Caco-2 (cell line): ENCODE measurements at regions not wholly inside any gene's neighbourhood (a gene's known extent, or its start where the extent isn't known, plus 50 kb on each side); places are given as distances from the start of the nearest gene placed in this dataset.

ENCODE experiments used
- BruUV-seq: library from RNA; stranded (reverse); fragments of 400-500 nt; replicated peaks from 2 replicates; lab custom pipeline; 2021; lab: Mats Ljungman, UMichigan
- CTCF ChIA-PET: fragments of 300-600 bp; sonication (Branson Sonifier 250); formaldehyde crosslinking; loops from one replicate; lab custom pipeline; 2022; ENCODE audit warnings: antibody characterized with exemption; lab: Charles Lee
- POLR2A ChIA-PET: fragments of 300-600 bp; sonication (Branson Sonifier 250); formaldehyde crosslinking; loops from one replicate; lab custom pipeline; 2022; ENCODE audit warnings: antibody characterized with exemption; lab: Charles Lee
- DNase-seq, 2 experiments: peaks; one replicate each; pipeline versions ENCODE4 v3.0.0 to v3.0.0-alpha.2; 2020 to 2022
- H3K27me3 ChIP-seq: replicated peaks from 2 replicates; pipeline ENCODE4 v1.6.0; 2011; ENCODE audit warnings: low read length; ENCODE audit not compliant: control insufficient read depth, insufficient read depth
- H3K36me3 ChIP-seq: 2 replicates; pipeline ENCODE4 v1.5.1; 2011; ENCODE audit warnings: low read length; ENCODE audit not compliant: control insufficient read depth, insufficient read depth
- H3K4me1 ChIP-seq: fragments of 250-450 bp; sonication (Bioruptor Pico); 2 replicates; pipeline ENCODE4 v1.5.1; 2020; ENCODE audit warnings: mild to moderate bottlenecking
- H3K4me3 ChIP-seq: 2 replicates; pipeline ENCODE4 v1.5.1; 2011; ENCODE audit warnings: low read depth, mild to moderate bottlenecking, control low read depth, low read length
- H3K9me3 ChIP-seq: fragments of 250-450 bp; sonication (Bioruptor Pico); 2 replicates; pipeline ENCODE4 v1.5.1; 2020; ENCODE audit warnings: mild to moderate bottlenecking, moderate library complexity
- H3K27ac Mint-ChIP-seq: one replicate; pipeline ENCODE4 v1.8.0; 2022; ENCODE audit warnings: mixed read lengths; ENCODE audit not compliant: unreplicated experiment
- H3K27me3 Mint-ChIP-seq: one replicate; pipeline ENCODE4 v1.8.0; 2022; ENCODE audit warnings: mixed read lengths; ENCODE audit not compliant: insufficient read depth, unreplicated experiment
- H3K36me3 Mint-ChIP-seq: one replicate; pipeline ENCODE4 v1.8.0; 2022; ENCODE audit warnings: mild to moderate bottlenecking, mixed read lengths; ENCODE audit not compliant: insufficient read depth, unreplicated experiment
- H3K4me1 Mint-ChIP-seq: one replicate; pipeline ENCODE4 v1.8.0; 2022; ENCODE audit warnings: low read depth, mixed read lengths; ENCODE audit not compliant: unreplicated experiment
- H3K4me3 Mint-ChIP-seq: one replicate; pipeline ENCODE4 v1.8.0; 2022; ENCODE audit warnings: mild to moderate bottlenecking, moderate library complexity, mixed read lengths; ENCODE audit not compliant: unreplicated experiment
- H3K9me3 Mint-ChIP-seq: one replicate; pipeline ENCODE4 v1.8.0; 2022; ENCODE audit warnings: mixed read lengths; ENCODE audit not compliant: unreplicated experiment
- intact Hi-C: fragments of 100-400 bp; cut with micrococcal nuclease; formaldehyde crosslinking; loops from one replicate; pipeline ENCODE4 v1.10.0; 2022; ENCODE audit not compliant: unreplicated experiment
- TF ChIP-seq, protein P1 (sequence below), 2 experiments: fragments of 200-600 bp in 1 of 2; IDR thresholded peaks; 1 replicate in 1 of 2; 2 replicates in 1 of 2; pipeline versions ENCODE4 v1.5.1 to v1.8.0; 2011 to 2022; ENCODE audit warnings: antibody characterized with exemption in 1 of 2, control low read depth in 1 of 2, inconsistent platforms in 1 of 2, low read depth in 1 of 2, low read length in 1 of 2, mild to moderate bottlenecking in 1 of 2, moderate library complexity in 1 of 2; ENCODE audit not compliant: insufficient read depth in 1 of 2, severe bottlenecking in 1 of 2, unreplicated experiment in 1 of 2

DNA sequence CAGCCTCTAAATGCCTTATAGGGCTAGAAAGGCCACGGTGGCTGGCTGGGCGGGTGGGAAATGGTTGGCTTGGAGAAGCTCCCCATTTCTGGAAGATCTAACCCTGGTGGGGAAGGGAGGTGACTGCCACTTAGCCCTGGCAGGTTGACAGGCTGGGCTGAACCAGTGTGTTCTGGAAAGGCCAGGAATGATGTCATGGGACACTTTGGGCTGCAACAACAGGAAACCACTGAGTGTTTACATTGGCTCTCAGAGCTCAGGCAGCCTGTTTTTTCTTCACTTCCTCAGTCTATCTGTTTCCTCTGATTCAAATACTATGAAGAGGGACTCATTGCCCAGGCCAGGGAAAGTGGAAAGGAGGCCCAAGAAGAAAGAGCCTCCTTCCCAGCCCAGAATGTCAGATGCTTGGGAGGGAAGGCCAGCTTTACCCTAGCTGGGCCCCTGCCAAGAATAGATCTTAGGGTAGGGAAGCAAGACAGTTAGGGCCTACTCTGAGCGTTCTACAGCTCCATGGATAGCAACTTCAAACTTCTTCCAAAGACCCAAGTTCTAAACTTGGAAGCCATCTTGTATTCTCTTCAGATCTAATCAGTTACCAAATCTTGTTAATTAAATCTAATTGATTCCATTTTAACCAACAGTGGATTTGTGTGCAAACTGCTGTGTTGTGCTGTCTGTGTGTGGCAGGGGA lies 65.8 kb upstream of the MSN start:
- no peaks in the 10 kb centered on the region for H3K27me3 ChIP-seq
- intact Hi-C loops: no loop called here
- no peaks in the 10 kb centered on the region for H3K9me3 ChIP-seq
- Mint-ChIP-seq H3K27me3 (peaks cover 16% of the 10 kb centered on the region), H3K27ac (no peak overlapping the region), H3K4me1 (no peaks in the 10 kb centered on the region), H3K36me3 (no peaks in the 10 kb centered on the region), H3K4me3 (no peak overlapping the region), H3K9me3 (no peaks in the 10 kb centered on the region)
- no TSS peak for BruUV-seq
- no peaks in the 10 kb centered on the region for H3K4me1 ChIP-seq
- TF ChIP-seq, protein P1, sequence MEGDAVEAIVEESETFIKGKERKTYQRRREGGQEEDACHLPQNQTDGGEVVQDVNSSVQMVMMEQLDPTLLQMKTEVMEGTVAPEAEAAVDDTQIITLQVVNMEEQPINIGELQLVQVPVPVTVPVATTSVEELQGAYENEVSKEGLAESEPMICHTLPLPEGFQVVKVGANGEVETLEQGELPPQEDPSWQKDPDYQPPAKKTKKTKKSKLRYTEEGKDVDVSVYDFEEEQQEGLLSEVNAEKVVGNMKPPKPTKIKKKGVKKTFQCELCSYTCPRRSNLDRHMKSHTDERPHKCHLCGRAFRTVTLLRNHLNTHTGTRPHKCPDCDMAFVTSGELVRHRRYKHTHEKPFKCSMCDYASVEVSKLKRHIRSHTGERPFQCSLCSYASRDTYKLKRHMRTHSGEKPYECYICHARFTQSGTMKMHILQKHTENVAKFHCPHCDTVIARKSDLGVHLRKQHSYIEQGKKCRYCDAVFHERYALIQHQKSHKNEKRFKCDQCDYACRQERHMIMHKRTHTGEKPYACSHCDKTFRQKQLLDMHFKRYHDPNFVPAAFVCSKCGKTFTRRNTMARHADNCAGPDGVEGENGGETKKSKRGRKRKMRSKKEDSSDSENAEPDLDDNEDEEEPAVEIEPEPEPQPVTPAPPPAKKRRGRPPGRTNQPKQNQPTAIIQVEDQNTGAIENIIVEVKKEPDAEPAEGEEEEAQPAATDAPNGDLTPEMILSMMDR (IDR thresholded peaks at IDR 0.05; ENCODE audit: insufficient read depth in 1 of 2, low read depth in 1 of 2, low read length in 1 of 2, severe bottlenecking in 1 of 2, unreplicated experiment in 1 of 2): no peak
- H3K4me3 ChIP-seq: no peak overlapping the region
- CTCF ChIA-PET: no interaction called here
- DNase-seq: no peak
- no peaks in the 10 kb centered on the region for H3K36me3 ChIP-seq
- POLR2A ChIA-PET: no interaction called here

DNA sequence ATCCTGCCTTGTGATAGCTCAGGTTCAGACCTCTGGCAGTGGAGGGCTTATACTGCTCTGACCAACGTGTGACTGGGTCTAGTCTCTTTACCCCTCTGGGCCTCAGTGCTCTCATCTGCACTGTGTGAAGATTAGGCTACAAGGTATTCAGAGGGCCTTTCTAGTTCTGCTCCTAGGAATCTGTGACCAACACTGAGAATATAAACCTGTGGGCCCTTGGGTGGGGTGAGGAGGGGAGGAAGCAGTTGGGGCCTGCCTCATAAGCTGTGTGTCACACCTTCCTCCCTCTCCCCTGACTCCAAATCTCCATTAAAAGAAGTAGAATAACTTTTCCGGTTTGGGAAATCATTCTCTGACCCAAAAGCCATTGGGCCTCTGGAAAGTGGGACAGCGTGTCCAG lies 66.3 kb upstream of the MSN start:
- H3K9me3 Mint-ChIP-seq: no peaks in the 10 kb centered on the region
- POLR2A ChIA-PET: no interaction called here

DNA sequence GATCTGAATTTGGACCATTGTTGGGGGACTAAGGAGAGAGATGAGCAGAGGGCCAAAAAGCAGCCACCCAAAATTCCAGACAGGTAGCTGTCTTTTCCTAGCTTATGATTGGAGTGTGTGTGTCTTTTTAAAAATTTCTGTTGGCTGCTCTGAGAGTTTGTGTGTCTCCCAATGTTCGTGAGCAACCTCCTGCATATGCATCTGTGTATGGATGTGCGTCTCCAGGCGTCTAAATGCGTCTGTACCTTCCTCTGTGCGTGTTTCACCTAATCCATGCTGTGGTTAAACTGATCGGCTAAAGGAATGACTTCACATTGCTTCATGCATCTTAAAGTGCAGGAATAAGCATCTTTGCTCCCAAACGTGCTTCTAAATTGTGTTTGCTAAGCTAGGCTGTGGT lies 65.5 kb upstream of the LAS1L start:
- H3K36me3 Mint-ChIP-seq: no peaks in the 10 kb centered on the region
- Histone ChIP-seq H3K36me3 (no peaks in the 10 kb centered on the region), H3K27me3 (no peaks in the 10 kb centered on the region), H3K4me1 (no peaks in the 10 kb centered on the region), H3K9me3 (no peaks in the 10 kb centered on the region), H3K4me3 (no peak overlapping the region)
- H3K4me1 Mint-ChIP-seq: no peaks in the 10 kb centered on the region
- H3K9me3 Mint-ChIP-seq: no peaks in the 10 kb centered on the region
- ChIA-PET POLR2A (no interaction called here), CTCF (no interaction called here)
- no peak overlapping the region for H3K27ac Mint-ChIP-seq
- H3K4me3 Mint-ChIP-seq: no peak overlapping the region
- DNase-seq: no peak
- intact Hi-C loops: no loop called here
- no TSS peak for BruUV-seq
- H3K27me3 Mint-ChIP-seq: peaks cover 13% of the 10 kb centered on the region
- TF ChIP-seq, protein P1 (IDR thresholded peaks at IDR 0.05; ENCODE audit: insufficient read depth in 1 of 2, low read depth in 1 of 2, low read length in 1 of 2, severe bottlenecking in 1 of 2, unreplicated experiment in 1 of 2): no peak

More for the DNA sequence above, 66.3 kb upstream of the MSN start:
- Mint-ChIP-seq H3K36me3 (no peaks in the 10 kb centered on the region), H3K4me3 (no peak overlapping the region), H3K27ac (no peak overlapping the region), H3K27me3 (peaks cover 16% of the 10 kb centered on the region), H3K4me1 (no peaks in the 10 kb centered on the region)
- Histone ChIP-seq H3K36me3 (no peaks in the 10 kb centered on the region), H3K9me3 (no peaks in the 10 kb centered on the region), H3K27me3 (no peaks in the 10 kb centered on the region), H3K4me3 (no peak overlapping the region), H3K4me1 (no peaks in the 10 kb centered on the region)
- TF ChIP-seq, protein P1 (IDR thresholded peaks at IDR 0.05; ENCODE audit: insufficient read depth in 1 of 2, low read depth in 1 of 2, low read length in 1 of 2, severe bottlenecking in 1 of 2, unreplicated experiment in 1 of 2): no peak
- CTCF ChIA-PET: no interaction called here
- no peak for DNase-seq
- no TSS peak for BruUV-seq
- intact Hi-C loops: no loop called here
